HepG2 (cell line): ENCODE measurements at regions not wholly inside any gene's neighbourhood (a gene's known extent, or its start where the extent isn't known, plus 50 kb on each side); places are given as distances from the start of the nearest gene placed in this dataset.

Experiments used
- BHLHE40 ChIP-seq: IDR thresholded peaks from 2 replicates; pipeline ENCODE4 v1.6.1; 2011; ENCODE audit warnings: low read length, improper control_type of control experiment
- CC2D1A ChIP-seq: sonication (generic); formaldehyde crosslinking; IDR thresholded peaks from 2 replicates; pipeline ENCODE4 v1.8.1; 2023; ENCODE audit warnings: mild to moderate bottlenecking, missing genetic modification reagents
- FOSL2 ChIP-seq: sonication (generic); formaldehyde crosslinking; IDR thresholded peaks from 2 replicates; pipeline ENCODE4 v1.4.0; 2020; ENCODE audit warnings: missing genetic modification reagents
- KLF16 ChIP-seq, 2 experiments: sonication (generic) in 1 of 2; formaldehyde crosslinking in 1 of 2; IDR thresholded peaks; 2 replicates each; pipeline versions ENCODE4 v1.6.1 to v1.8.0; 2016 to 2023; ENCODE audit warnings: missing genetic modification reagents in 2 of 2, missing compliant biosample characterization in 1 of 2
- MIER3 ChIP-seq: IDR thresholded peaks from 2 replicates; pipeline ENCODE4 v1.6.1; 2016; ENCODE audit warnings: missing compliant biosample characterization, borderline replicate concordance
- RAD21 ChIP-seq: fragments of 450-650 bp; formaldehyde crosslinking; IDR thresholded peaks from 2 replicates; pipeline ENCODE4 v1.5.0; 2020; ENCODE audit warnings: mild to moderate bottlenecking
- RFX5 ChIP-seq: IDR thresholded peaks from 2 replicates; pipeline ENCODE4 v1.6.1; 2011; ENCODE audit warnings: low read depth, low read length, improper control_type of control experiment
- TARDBP ChIP-seq: sonication (generic); formaldehyde crosslinking; IDR thresholded peaks from 2 replicates; pipeline ENCODE4 v1.8.0; 2022; ENCODE audit warnings: mild to moderate bottlenecking, missing genetic modification reagents
- TF ChIP-seq, protein P1 (sequence below): sonication (generic); formaldehyde crosslinking; IDR thresholded peaks from 2 replicates; pipeline ENCODE4 v1.5.0; 2020; ENCODE audit warnings: mild to moderate bottlenecking, missing genetic modification reagents

DNA sequence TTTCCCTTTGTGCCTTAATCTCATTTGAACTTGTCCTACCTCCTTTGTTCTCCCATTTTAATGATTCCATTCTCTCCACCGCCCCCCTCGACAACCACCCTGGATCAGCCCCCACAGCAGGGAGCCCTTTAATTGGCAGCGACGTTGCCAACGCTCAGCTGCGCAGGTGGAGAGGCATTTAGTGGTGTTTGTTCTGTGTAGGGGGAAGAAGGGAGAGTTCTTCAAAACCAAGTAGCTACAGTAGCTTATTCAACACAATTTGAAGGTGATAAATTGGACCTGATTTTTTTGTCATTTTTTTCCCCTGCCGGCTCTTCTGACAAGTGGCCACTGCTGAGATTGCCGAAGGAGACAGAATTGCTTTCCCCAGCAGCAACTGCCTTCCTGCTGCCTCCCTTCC lies 499.1 kb downstream of the CDK5RAP2 start:
- TF ChIP-seq FOSL2 (CRISPR knock-in tag) = no peak
- no peak for TF ChIP-seq RFX5
- no peak for TF ChIP-seq BHLHE40
- no peak for TF ChIP-seq RAD21 (CRISPR knock-in tag)
- TF ChIP-seq, protein P1, sequence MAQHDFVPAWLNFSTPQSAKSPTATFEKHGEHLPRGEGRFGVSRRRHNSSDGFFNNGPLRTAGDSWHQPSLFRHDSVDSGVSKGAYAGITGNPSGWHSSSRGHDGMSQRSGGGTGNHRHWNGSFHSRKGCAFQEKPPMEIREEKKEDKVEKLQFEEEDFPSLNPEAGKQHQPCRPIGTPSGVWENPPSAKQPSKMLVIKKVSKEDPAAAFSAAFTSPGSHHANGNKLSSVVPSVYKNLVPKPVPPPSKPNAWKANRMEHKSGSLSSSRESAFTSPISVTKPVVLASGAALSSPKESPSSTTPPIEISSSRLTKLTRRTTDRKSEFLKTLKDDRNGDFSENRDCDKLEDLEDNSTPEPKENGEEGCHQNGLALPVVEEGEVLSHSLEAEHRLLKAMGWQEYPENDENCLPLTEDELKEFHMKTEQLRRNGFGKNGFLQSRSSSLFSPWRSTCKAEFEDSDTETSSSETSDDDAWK (CRISPR knock-in tag) = no peak
- TF ChIP-seq TARDBP (CRISPR knock-in tag) = no peak
- TF ChIP-seq KLF16 (CRISPR knock-in tag; IDR thresholded peaks at IDR 0.05) = no peak
- no peak for TF ChIP-seq MIER3 (CRISPR knock-in tag)
- no peak for TF ChIP-seq CC2D1A (CRISPR knock-in tag)
